ENCODE measurements at regions not wholly inside any gene's neighbourhood (a gene's known extent, or its start where the extent isn't known, plus 50 kb on each side); places are given as distances from the start of the nearest gene placed in this dataset.

DNA sequence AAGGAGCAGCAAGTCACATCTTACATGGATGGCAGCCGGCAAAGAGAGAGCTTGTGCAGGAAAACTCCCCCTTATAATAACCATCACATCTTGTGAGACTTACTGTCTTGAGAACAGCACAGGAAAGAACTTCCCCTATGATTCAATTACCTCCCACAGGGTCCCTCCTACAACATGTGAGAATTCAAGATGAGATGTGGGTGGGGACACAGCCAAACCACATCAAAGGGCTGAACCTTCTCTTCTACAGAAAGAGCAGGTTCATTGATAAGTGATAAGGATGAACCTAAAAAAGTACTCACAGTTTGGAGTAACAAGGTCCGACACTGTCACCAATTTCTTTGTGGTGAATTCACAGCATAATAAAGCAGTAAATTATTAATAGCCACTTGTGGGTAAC lies 422.2 kb upstream of the FSIP2 start:
- intact Hi-C loops (cut with DNase I): no loop called here
- no peak for TF ChIP-seq POLR2A (IDR thresholded peaks at IDR 0.05)
- TF ChIP-seq, protein P1, sequence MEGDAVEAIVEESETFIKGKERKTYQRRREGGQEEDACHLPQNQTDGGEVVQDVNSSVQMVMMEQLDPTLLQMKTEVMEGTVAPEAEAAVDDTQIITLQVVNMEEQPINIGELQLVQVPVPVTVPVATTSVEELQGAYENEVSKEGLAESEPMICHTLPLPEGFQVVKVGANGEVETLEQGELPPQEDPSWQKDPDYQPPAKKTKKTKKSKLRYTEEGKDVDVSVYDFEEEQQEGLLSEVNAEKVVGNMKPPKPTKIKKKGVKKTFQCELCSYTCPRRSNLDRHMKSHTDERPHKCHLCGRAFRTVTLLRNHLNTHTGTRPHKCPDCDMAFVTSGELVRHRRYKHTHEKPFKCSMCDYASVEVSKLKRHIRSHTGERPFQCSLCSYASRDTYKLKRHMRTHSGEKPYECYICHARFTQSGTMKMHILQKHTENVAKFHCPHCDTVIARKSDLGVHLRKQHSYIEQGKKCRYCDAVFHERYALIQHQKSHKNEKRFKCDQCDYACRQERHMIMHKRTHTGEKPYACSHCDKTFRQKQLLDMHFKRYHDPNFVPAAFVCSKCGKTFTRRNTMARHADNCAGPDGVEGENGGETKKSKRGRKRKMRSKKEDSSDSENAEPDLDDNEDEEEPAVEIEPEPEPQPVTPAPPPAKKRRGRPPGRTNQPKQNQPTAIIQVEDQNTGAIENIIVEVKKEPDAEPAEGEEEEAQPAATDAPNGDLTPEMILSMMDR (IDR thresholded peaks at IDR 0.05): no peak
- no peaks in the 10 kb centered on the region for H3K27me3 ChIP-seq
- no peak overlapping the region for H3K4me3 ChIP-seq
- no peak for DNase-seq
- H3K27ac ChIP-seq: no peak overlapping the region
- no peak for ATAC-seq
- no peaks in the 10 kb centered on the region for H3K9me3 ChIP-seq
- WGBS (ENCODE audit: insufficient coverage, low coverage, low lambda C conversion rate, missing lambda C conversion rate): 30% methylated on average over 2 of the region's 2 CpGs
- no peaks in the 10 kb centered on the region for H3K36me3 ChIP-seq
- no peaks in the 10 kb centered on the region for H3K4me1 ChIP-seq

DNA sequence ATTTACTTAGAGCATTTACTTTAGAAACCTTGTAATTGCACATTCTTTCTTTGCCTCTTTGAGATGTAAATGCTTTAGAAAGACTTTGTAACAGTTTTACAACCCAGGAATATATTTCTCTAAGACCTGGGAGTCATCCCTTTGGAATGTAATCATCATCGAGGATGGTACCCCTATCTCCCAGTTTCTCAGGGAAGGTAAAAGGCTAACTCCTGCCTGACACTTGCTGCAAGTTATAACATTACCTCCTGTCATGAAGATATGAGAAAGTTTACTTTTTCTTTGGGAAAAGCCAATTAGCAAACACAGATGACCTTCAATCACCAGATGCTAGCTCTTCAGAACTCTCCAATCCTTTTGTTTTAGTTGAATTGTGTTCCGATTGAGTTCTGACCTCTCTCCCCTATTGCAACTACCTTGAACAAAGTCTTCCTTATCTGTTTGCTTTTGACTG lies 420.3 kb upstream of the FSIP2 start:
- H3K36me3 ChIP-seq: no peaks in the 10 kb centered on the region
- no peak for TF ChIP-seq POLR2A (IDR thresholded peaks at IDR 0.05)
- TF ChIP-seq, protein P1 (IDR thresholded peaks at IDR 0.05): no peak
- DNase-seq (no peak), ATAC-seq (no peak)
- H3K27me3 ChIP-seq: no peaks in the 10 kb centered on the region
- H3K27ac ChIP-seq: no peak overlapping the region
- H3K4me3 ChIP-seq: no peak overlapping the region
- WGBS (ENCODE audit: insufficient coverage, low coverage, low lambda C conversion rate, missing lambda C conversion rate): 15% methylated on average over 2 of the region's 2 CpGs
- H3K9me3 ChIP-seq: no peaks in the 10 kb centered on the region
- H3K4me1 ChIP-seq: no peaks in the 10 kb centered on the region
- intact Hi-C loops (cut with DNase I): no loop called here

DNA sequence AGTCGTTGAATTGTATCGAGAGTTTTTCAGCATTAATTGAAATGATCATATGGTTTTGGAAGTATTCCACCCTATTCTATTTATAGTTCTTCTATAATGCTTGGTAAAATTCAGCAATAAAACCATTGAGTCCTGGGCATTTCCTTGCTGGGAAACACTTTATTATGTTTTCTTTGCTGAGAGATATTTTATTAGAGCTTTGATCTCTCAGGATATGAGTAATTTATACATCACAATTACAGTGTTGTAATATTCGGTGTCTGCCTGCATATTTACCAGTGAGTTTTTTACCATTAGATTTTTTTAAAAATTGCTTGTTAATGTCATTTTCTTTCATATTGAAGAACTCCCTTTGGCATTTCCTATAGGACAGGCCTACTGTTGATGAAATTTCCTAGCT lies 402.7 kb upstream of the FSIP2 start:
- H3K9me3 ChIP-seq: no peaks in the 10 kb centered on the region
- no peaks in the 10 kb centered on the region for H3K4me1 ChIP-seq
- H3K4me3 ChIP-seq: no peak overlapping the region
- no peaks in the 10 kb centered on the region for H3K27me3 ChIP-seq
- no peaks in the 10 kb centered on the region for H3K36me3 ChIP-seq
- ATAC-seq (no peak), DNase-seq (no peak)
- 55% methylated on average over 3 of the region's 3 CpGs for WGBS (ENCODE audit: insufficient coverage, low coverage, low lambda C conversion rate, missing lambda C conversion rate)
- TF ChIP-seq, protein P1 (IDR thresholded peaks at IDR 0.05): no peak
- no peak for TF ChIP-seq POLR2A (IDR thresholded peaks at IDR 0.05)
- intact Hi-C loops (cut with DNase I): no loop called here
- no peak overlapping the region for H3K27ac ChIP-seq

DNA sequence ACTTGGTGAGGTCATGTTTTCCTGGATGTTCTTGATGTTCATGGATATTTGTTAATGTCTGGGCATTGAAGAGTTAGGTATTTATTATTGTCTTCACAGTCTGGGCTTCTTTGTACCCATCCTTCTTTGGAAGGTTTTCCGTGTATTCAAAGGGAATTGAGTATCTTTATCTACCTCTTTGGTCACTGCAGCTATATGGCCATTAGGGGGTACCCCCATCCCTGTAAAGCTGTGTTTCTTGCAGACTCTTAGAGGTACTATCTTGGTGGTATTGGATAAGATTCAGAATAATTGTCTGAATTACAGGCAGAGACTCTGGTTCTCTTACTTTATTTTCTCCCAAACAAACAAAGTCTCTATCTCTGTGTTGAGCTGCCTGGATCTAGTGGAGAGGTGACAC lies 401.6 kb upstream of the FSIP2 start:
- TF ChIP-seq POLR2A (IDR thresholded peaks at IDR 0.05): no peak
- TF ChIP-seq, protein P1 (IDR thresholded peaks at IDR 0.05): no peak
- DNase-seq (no peak), ATAC-seq (no peak)
- Histone ChIP-seq H3K4me1 (no peaks in the 10 kb centered on the region), H3K27me3 (no peaks in the 10 kb centered on the region), H3K4me3 (no peak overlapping the region), H3K36me3 (no peaks in the 10 kb centered on the region), H3K27ac (no peak overlapping the region), H3K9me3 (no peaks in the 10 kb centered on the region)
- intact Hi-C loops (cut with DNase I): no loop called here
- WGBS (ENCODE audit: insufficient coverage, low coverage, low lambda C conversion rate, missing lambda C conversion rate): 17% methylated on average over 1 of the region's 1 CpG

DNA sequence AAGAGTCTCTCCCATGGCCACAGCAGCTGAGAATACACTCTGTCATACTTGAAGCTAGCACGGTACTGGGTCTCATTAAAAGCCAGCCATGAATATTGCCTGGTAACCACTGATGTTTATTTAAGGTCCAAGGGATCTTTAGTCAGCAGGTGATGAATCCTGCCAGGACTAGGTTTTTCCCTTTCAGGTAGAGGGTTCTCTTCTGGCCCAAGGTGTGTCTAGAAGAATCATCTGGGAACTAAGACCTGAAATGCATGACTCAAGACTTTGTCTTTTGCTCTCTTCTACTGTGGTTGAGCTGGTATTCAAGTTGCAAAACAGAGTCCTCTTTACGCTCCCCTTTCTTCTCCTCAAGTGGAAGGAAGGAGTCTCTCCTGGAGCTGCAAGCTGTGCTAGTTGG lies 400.5 kb upstream of the FSIP2 start:
- no peak overlapping the region for H3K27ac ChIP-seq
- no peaks in the 10 kb centered on the region for H3K27me3 ChIP-seq
- DNase-seq (no peak), ATAC-seq (no peak)
- WGBS (ENCODE audit: insufficient coverage, low coverage, low lambda C conversion rate, missing lambda C conversion rate): 29% methylated on average over 1 of the region's 2 CpGs
- no peaks in the 10 kb centered on the region for H3K9me3 ChIP-seq
- no peaks in the 10 kb centered on the region for H3K36me3 ChIP-seq
- no peak overlapping the region for H3K4me3 ChIP-seq
- H3K4me1 ChIP-seq: no peaks in the 10 kb centered on the region
- intact Hi-C loops (cut with DNase I): no loop called here
- no peak for TF ChIP-seq POLR2A (IDR thresholded peaks at IDR 0.05)
- TF ChIP-seq, protein P1 (IDR thresholded peaks at IDR 0.05): no peak
